HepG2 (cell line): ENCODE measurements at regions not wholly inside any gene's neighbourhood (a gene's known extent, or its start where the extent isn't known, plus 50 kb on each side); places are given as distances from the start of the nearest gene placed in this dataset.

Experiments used
- ATAC-seq: fragments of 200-7000 bp; cut with Tn5 transposase; 3 replicates; pipeline ENCODE4 v1.9.1; 2020; ENCODE audit warnings: mild to moderate bottlenecking, moderate library complexity
- BruUV-seq: library from RNA; stranded (reverse); fragments of 400-500 nt; replicated peaks from 2 replicates; lab custom pipeline; 2021; lab: Mats Ljungman, UMichigan
- CTCF ChIA-PET: fragments of 300-600 bp; formaldehyde crosslinking; extraction: SDS; loops from one replicate; lab custom pipeline; 2021; ENCODE audit warnings: low total read pairs, inconsistent platforms, low intra/inter-chr PET ratio; lab: Yijun Ruan, JAX
- POLR2A ChIA-PET: fragments of 350-600 bp; sonication (Branson Sonifier 250); formaldehyde crosslinking; loops from one replicate; lab custom pipeline; 2020; ENCODE audit warnings: antibody characterized with exemption, inconsistent platforms; lab: Yijun Ruan, JAX
- DNase-seq: peaks from one replicate; pipeline ENCODE4 v3.0.0-alpha.2; 2015; ENCODE audit warnings: low spot score
- FAIRE-seq: peaks from 3 replicates; lab custom pipeline; 2011; peaks lifted over from hg19 to GRCh38; lab: Jason Lieb, UNC
- H2AFZ ChIP-seq: one replicate; pipeline ENCODE4 v1.6.1; 2011; ENCODE audit warnings: low read length, inconsistent platforms
- H3K27ac ChIP-seq: fragments of 300-600 bp; 3 replicates; pipeline ENCODE4 v1.8.0; 2011; ENCODE audit warnings: mixed run types, mild to moderate bottlenecking, mixed read lengths, low read length, inconsistent platforms; ENCODE audit not compliant: insufficient read depth; ENCODE audit errors: extremely low read length
- H3K27me3 ChIP-seq, 2 experiments: fragments of 200-600 bp in 1 of 2; 2 replicates in 1 of 2; 3 replicates in 1 of 2; pipeline versions ENCODE4 v1.6.0 to v1.8.0; 2011; ENCODE audit warnings: low read length in 2 of 2, mild to moderate bottlenecking in 2 of 2, moderate library complexity in 2 of 2, inconsistent platforms in 1 of 2; ENCODE audit not compliant: insufficient read depth in 2 of 2, control insufficient read depth in 1 of 2
- H3K36me3 ChIP-seq, 2 experiments: fragments of 200-600 bp in 1 of 2; replicated peaks in 1 of 2; 2 replicates in 1 of 2; 3 replicates in 1 of 2; pipeline versions ENCODE4 v1.5.1 to v1.8.0; 2011; ENCODE audit warnings: low read length in 2 of 2, inconsistent platforms in 1 of 2; ENCODE audit not compliant: insufficient read depth in 2 of 2, control insufficient read depth in 1 of 2
- H3K4me1 ChIP-seq: 2 replicates; pipeline ENCODE4 v1.5.1; 2012; ENCODE audit warnings: low read length, inconsistent platforms; ENCODE audit not compliant: insufficient read depth
- H3K4me2 ChIP-seq: 2 replicates; pipeline ENCODE4 v1.6.0; 2011; ENCODE audit warnings: low read depth, low read length, inconsistent platforms
- H3K4me3 ChIP-seq, 3 experiments: fragments of 200-600 bp in 1 of 3; sonication (generic), shearing (Covaris generic) in 1 of 3; replicated peaks in 1 of 3; 2 replicates each; pipeline ENCODE4 v1.5.1; 2011 to 2016; ENCODE audit warnings: low read length in 3 of 3, inconsistent platforms in 2 of 3, low read depth in 2 of 3, mild to moderate bottlenecking in 2 of 3, control low read depth in 1 of 3, mixed read lengths in 1 of 3; ENCODE audit not compliant: insufficient read depth in 1 of 3
- H3K79me2 ChIP-seq: one replicate; pipeline ENCODE4 v1.6.1; 2011; ENCODE audit warnings: low read length, inconsistent platforms; ENCODE audit not compliant: insufficient read depth
- H3K9ac ChIP-seq: 2 replicates; pipeline ENCODE4 v1.6.0; 2011; ENCODE audit warnings: mild to moderate bottlenecking, low read depth, low read length, inconsistent platforms; ENCODE audit not compliant: insufficient read depth
- H3K9me3 ChIP-seq: 2 replicates; pipeline ENCODE4 v1.5.1; 2012; ENCODE audit warnings: mild to moderate bottlenecking, low read length
- H4K20me1 ChIP-seq: 2 replicates; pipeline ENCODE4 v1.6.0; 2011; ENCODE audit warnings: inconsistent platforms, mild to moderate bottlenecking, low read length, moderate library complexity; ENCODE audit not compliant: insufficient read depth
- DPF2 ChIP-seq: sonication (generic); formaldehyde crosslinking; IDR thresholded peaks from 2 replicates; pipeline ENCODE4 v1.4.0; 2020; ENCODE audit warnings: mild to moderate bottlenecking, low read depth, missing genetic modification reagents, borderline replicate concordance
- FOXC1 ChIP-seq: sonication (generic); formaldehyde crosslinking; IDR thresholded peaks from 2 replicates; pipeline ENCODE4 v1.8.0; 2022; ENCODE audit warnings: mild to moderate bottlenecking, missing genetic modification reagents, borderline replicate concordance
- HHEX ChIP-seq: IDR thresholded peaks from 2 replicates; pipeline ENCODE4 v1.6.1; 2016; ENCODE audit warnings: control low read depth
- IRX3 ChIP-seq: sonication (generic); formaldehyde crosslinking; IDR thresholded peaks from 2 replicates; pipeline ENCODE4 v1.8.1; 2023; ENCODE audit warnings: mild to moderate bottlenecking, low read depth, missing genetic modification reagents, borderline replicate concordance
- SIX1 ChIP-seq: sonication (generic); formaldehyde crosslinking; IDR thresholded peaks from 2 replicates; pipeline ENCODE4 v1.4.0; 2020; ENCODE audit warnings: missing genetic modification reagents, borderline replicate concordance
- SMARCC2 ChIP-seq: fragments of 450-650 bp; IDR thresholded peaks from 2 replicates; pipeline ENCODE4 v1.6.1; 2017; ENCODE audit warnings: antibody characterized with exemption, mild to moderate bottlenecking
- SNAPC5 ChIP-seq: sonication (generic); formaldehyde crosslinking; IDR thresholded peaks from 2 replicates; pipeline ENCODE4 v1.8.1; 2023; ENCODE audit warnings: mild to moderate bottlenecking, missing genetic modification reagents, borderline replicate concordance
- TARDBP ChIP-seq: sonication (generic); formaldehyde crosslinking; IDR thresholded peaks from 2 replicates; pipeline ENCODE4 v1.8.0; 2022; ENCODE audit warnings: mild to moderate bottlenecking, missing genetic modification reagents
- ZNF136 ChIP-seq: sonication (generic); formaldehyde crosslinking; IDR thresholded peaks from 2 replicates; pipeline ENCODE4 v1.8.1; 2022; ENCODE audit warnings: low read depth, mild to moderate bottlenecking, moderate library complexity, missing genetic modification reagents
- ZNF512 ChIP-seq: sonication (generic); formaldehyde crosslinking; IDR thresholded peaks from 2 replicates; pipeline ENCODE4 v1.4.0; 2020; ENCODE audit warnings: mild to moderate bottlenecking, missing genetic modification reagents
- ZNF513 ChIP-seq: sonication (generic); formaldehyde crosslinking; conservative IDR thresholded peaks from 2 replicates; pipeline ENCODE4 v1.5.0; 2020; ENCODE audit warnings: missing genetic modification reagents
- ZNF678 ChIP-seq: sonication (generic); formaldehyde crosslinking; IDR thresholded peaks from 2 replicates; pipeline ENCODE4 v1.4.0; 2020; ENCODE audit warnings: mild to moderate bottlenecking, missing genetic modification reagents
- ZNF709 ChIP-seq: sonication (generic); formaldehyde crosslinking; IDR thresholded peaks from 2 replicates; pipeline ENCODE4 v1.5.0; 2020; ENCODE audit warnings: mild to moderate bottlenecking, missing genetic modification reagents
- in situ Hi-C: cut with HindIII; loops from 2 replicates; pipeline ENCODE4 v1.10.0; 2017; ENCODE audit warnings: low pct_unique_long_range_greater_than_20kb; ENCODE audit not compliant: extremely low pct_ligation_motif_present
- intact Hi-C: fragments of 100-400 bp; cut with micrococcal nuclease; formaldehyde crosslinking; loops from one replicate; pipeline ENCODE4 v1.10.0; 2022; ENCODE audit not compliant: unreplicated experiment

- no peaks in the 10 kb centered on the region for H4K20me1 ChIP-seq
- no peak overlapping the region for H3K9ac ChIP-seq
- no peak overlapping the region for H3K4me2 ChIP-seq
- FAIRE-seq (no peak), DNase-seq (no peak), ATAC-seq (no peak)
- no peaks in the 10 kb centered on the region for H3K27me3 ChIP-seq
- H3K27ac ChIP-seq, result no peak overlapping the region
- H3K4me1 ChIP-seq, result no peaks in the 10 kb centered on the region
- no peaks in the 10 kb centered on the region for H3K36me3 ChIP-seq
- TF ChIP-seq FOXC1 (no peak), HHEX (CRISPR knock-in tag) (no peak), SIX1 (CRISPR knock-in tag) (no peak), ZNF678 (CRISPR knock-in tag) (no peak), TARDBP (CRISPR knock-in tag) (no peak), SNAPC5 (no peak), IRX3 (CRISPR knock-in tag) (no peak), ZNF512 (CRISPR knock-in tag) (no peak), ZNF709 (CRISPR knock-in tag) (no peak), DPF2 (no peak), SMARCC2 (no peak), ZNF136 (CRISPR knock-in tag) (no peak), ZNF513 (CRISPR knock-in tag) (no peak)
- intact Hi-C loops (no loop called here), in situ Hi-C loops (no loop called here)
- no TSS peak for BruUV-seq
- no peak overlapping the region for H2AFZ ChIP-seq
- POLR2A ChIA-PET, result no interaction called here
- CTCF ChIA-PET, result no interaction called here
- no peaks in the 10 kb centered on the region for H3K79me2 ChIP-seq
- H3K9me3 ChIP-seq, result no peaks in the 10 kb centered on the region; the same call in 1 of the 2 replicates
- no peak overlapping the region for H3K4me3 ChIP-seq
These were observed 99.5 kb upstream of the ITM2A start for GRCh38 chrX:79466636-79467035.
